Aorta (tissue), 5 donors: ENCODE measurements at regions not wholly inside any gene's neighbourhood (a gene's known extent, or its start where the extent isn't known, plus 50 kb on each side); places are given as distances from the start of the nearest gene placed in this dataset.

ENCODE experiments used
- ATAC-seq: fragments of 200-7000 bp; cut with Tn5 transposase; one replicate; pipeline ENCODE4 v1.9.1; 2022; ENCODE audit warnings: moderate library complexity; ENCODE audit not compliant: low FRiP score
- DNase-seq, 2 donors: peaks; one replicate each; pipeline ENCODE4 v3.0.0-alpha.2; 2020
- H3K27ac ChIP-seq, 2 donors: one replicate each; pipeline ENCODE4 v1.5.1; 2013; ENCODE audit warnings: low read length in 2 of 2, mild to moderate bottlenecking in 2 of 2, moderate library complexity in 2 of 2, control low read depth in 1 of 2, inconsistent platforms in 1 of 2, low read depth in 1 of 2
- H3K27me3 ChIP-seq, 2 donors: one replicate each; pipeline ENCODE4 v1.6.1; 2013; ENCODE audit warnings: control low read depth in 1 of 2, low read length in 1 of 2, mild to moderate bottlenecking in 1 of 2, moderate library complexity in 1 of 2; ENCODE audit not compliant: insufficient read depth in 2 of 2, control insufficient read depth in 1 of 2
- H3K36me3 ChIP-seq, 2 donors: one replicate each; pipeline ENCODE4 v1.6.1; 2013; ENCODE audit warnings: control low read depth in 1 of 2, low read length in 1 of 2, mild to moderate bottlenecking in 1 of 2; ENCODE audit not compliant: insufficient read depth in 2 of 2, control insufficient read depth in 1 of 2
- H3K4me1 ChIP-seq, 2 donors: one replicate each; pipeline ENCODE4 v1.6.1; 2013; ENCODE audit warnings: low read length in 2 of 2, control low read depth in 1 of 2, mild to moderate bottlenecking in 1 of 2, moderate library complexity in 1 of 2; ENCODE audit not compliant: insufficient read depth in 2 of 2, control insufficient read depth in 1 of 2
- H3K4me3 ChIP-seq, 2 donors: one replicate each; pipeline ENCODE4 v1.5.1; 2013; ENCODE audit warnings: low read length in 2 of 2, control low read depth in 1 of 2, mild to moderate bottlenecking in 1 of 2
- H3K9me3 ChIP-seq: one replicate; pipeline ENCODE4 v1.6.1; 2013; ENCODE audit warnings: mild to moderate bottlenecking, low read length; ENCODE audit not compliant: control insufficient read depth
- WGBS, 2 donors: extraction: QIAGEN DNeasy Blood & Tissue Kit; methylation state at CpG; one replicate each; pipeline ENCODE4 v1.1.7; 2013; 5-methylcytosine and 5-hydroxymethylcytosine counted together
- intact Hi-C, 2 donors: fragments of 100-400 bp; cut with DNase I; formaldehyde crosslinking; loops; one replicate each; pipeline versions ENCODE4 v1.14.2 to v1.15.0; 2022
- donor health status: healthy with polysubstance abuse.
- donor health status: Bipolar disorder and iron deficiency.
- donor health status: DM: no; HTN: no; CAD: no.
- donor health status: DM: no; HTN: no; CAD: no.
- donor health status: DM: yes; HTN: yes; CAD: no.

- H3K36me3 ChIP-seq = no peaks in the 10 kb centered on the region
- 78 to 84% methylated on average over 13 of the region's 13 CpGs for WGBS, 2 donors
- H3K9me3 ChIP-seq = no peaks in the 10 kb centered on the region
- intact Hi-C loops = no loop called here
- H3K4me3 ChIP-seq = no peak overlapping the region
- ATAC-seq (no peak), DNase-seq (no peak)
- no peaks in the 10 kb centered on the region for H3K27me3 ChIP-seq
- no peak overlapping the region for H3K27ac ChIP-seq
- no peaks in the 10 kb centered on the region for H3K4me1 ChIP-seq
Observed at GRCh38 chr22:47625013-47625385, 862.5 kb downstream of the TBC1D22A start.

- Histone ChIP-seq H3K9me3 (no peaks in the 10 kb centered on the region), H3K4me1 (no peaks in the 10 kb centered on the region), H3K27ac (no peak overlapping the region), H3K36me3 (no peaks in the 10 kb centered on the region), H3K4me3 (no peak overlapping the region), H3K27me3 (no peaks in the 10 kb centered on the region)
- WGBS, 2 donors = 77 to 83% methylated on average over 21 to 22 of the region's 22 CpGs
- DNase-seq = no peak
- intact Hi-C loops = no loop called here
- no peak for ATAC-seq
Observed at GRCh38 chr22:47624252-47625012, 862.0 kb downstream of the TBC1D22A start.

- H3K4me3 ChIP-seq = no peak overlapping the region
- no peaks in the 10 kb centered on the region for H3K36me3 ChIP-seq
- H3K9me3 ChIP-seq = no peaks in the 10 kb centered on the region
- H3K27ac ChIP-seq = no peak overlapping the region
- no peak for ATAC-seq
- WGBS, 2 donors = 62 to 70% methylated on average over 15 of the region's 15 CpGs
- H3K4me1 ChIP-seq = no peaks in the 10 kb centered on the region
- H3K27me3 ChIP-seq = no peaks in the 10 kb centered on the region
- DNase-seq = no peak
- intact Hi-C loops = no loop called here
Observed at GRCh38 chr22:47623763-47624148, 861.3 kb downstream of the TBC1D22A start.

GRCh38 chr22:47623066-47623762, 860.8 kb downstream of the TBC1D22A start:
- no peak overlapping the region for H3K4me3 ChIP-seq
- no peaks in the 10 kb centered on the region for H3K36me3 ChIP-seq
- no peak overlapping the region for H3K27ac ChIP-seq
- ATAC-seq (no peak), DNase-seq (no peak)
- H3K4me1 ChIP-seq = no peaks in the 10 kb centered on the region
- no peaks in the 10 kb centered on the region for H3K27me3 ChIP-seq
- H3K9me3 ChIP-seq = no peaks in the 10 kb centered on the region
- intact Hi-C loops = no loop called here
- 77 to 80% methylated on average over 18 of the region's 18 CpGs for WGBS, 2 donors

GRCh38 chr22:47622541-47622940, 860.1 kb downstream of the TBC1D22A start:
- DNase-seq (no peak), ATAC-seq (no peak)
- no peaks in the 10 kb centered on the region for H3K4me1 ChIP-seq
- H3K27me3 ChIP-seq = no peaks in the 10 kb centered on the region
- no peaks in the 10 kb centered on the region for H3K36me3 ChIP-seq
- intact Hi-C loops = no loop called here
- H3K4me3 ChIP-seq = no peak overlapping the region
- no peaks in the 10 kb centered on the region for H3K9me3 ChIP-seq
- 84 to 85% methylated on average over 14 of the region's 14 CpGs for WGBS, 2 donors
- no peak overlapping the region for H3K27ac ChIP-seq

- H3K27me3 ChIP-seq = no peaks in the 10 kb centered on the region
- intact Hi-C loops = no loop called here
- WGBS, 2 donors = 63 to 72% methylated on average over 9 of the region's 9 CpGs
- no peaks in the 10 kb centered on the region for H3K4me1 ChIP-seq
- ATAC-seq (no peak), DNase-seq (no peak)
- H3K27ac ChIP-seq = no peak overlapping the region
- H3K9me3 ChIP-seq = no peaks in the 10 kb centered on the region
- H3K36me3 ChIP-seq = no peaks in the 10 kb centered on the region
- H3K4me3 ChIP-seq = no peak overlapping the region
Observed at GRCh38 chr22:47621253-47621652, 858.8 kb downstream of the TBC1D22A start.

GRCh38 chr22:47620391-47620790, 857.9 kb downstream of the TBC1D22A start:
- intact Hi-C loops = no loop called here
- ATAC-seq (no peak), DNase-seq (no peak)
- no peak overlapping the region for H3K27ac ChIP-seq
- no peaks in the 10 kb centered on the region for H3K4me1 ChIP-seq
- no peaks in the 10 kb centered on the region for H3K36me3 ChIP-seq
- H3K9me3 ChIP-seq = no peaks in the 10 kb centered on the region
- no peak overlapping the region for H3K4me3 ChIP-seq
- no peaks in the 10 kb centered on the region for H3K27me3 ChIP-seq
- 88 to 90% methylated on average over 11 of the region's 11 CpGs for WGBS, 2 donors

- H3K27ac ChIP-seq = no peak overlapping the region
- ATAC-seq = no peak
- no peaks in the 10 kb centered on the region for H3K4me1 ChIP-seq
- no peaks in the 10 kb centered on the region for H3K27me3 ChIP-seq
- no peaks in the 10 kb centered on the region for H3K9me3 ChIP-seq
- H3K36me3 ChIP-seq = no peaks in the 10 kb centered on the region
- intact Hi-C loops = no loop called here
- H3K4me3 ChIP-seq = no peak overlapping the region
- 82 to 83% methylated on average over 11 of the region's 11 CpGs for WGBS, 2 donors
- DNase-seq = no peak
Observed at GRCh38 chr22:47619631-47620030, 857.2 kb downstream of the TBC1D22A start.
